SK-N-SH treated with all-trans-retinoic acid at 6 μM for 48 hours (cell line): ENCODE measurements at regions not wholly inside any gene's neighbourhood (a gene's known extent, or its start where the extent isn't known, plus 50 kb on each side); places are given as distances from the start of the nearest gene placed in this dataset.

Experiments used
- ATAC-seq: fragments of 200-7000 bp; cut with Tn5 transposase; 3 replicates; pipeline ENCODE4 v1.9.1; 2020; ENCODE audit warnings: mild to moderate bottlenecking, moderate library complexity
- ARNTL ChIP-seq: fragments of 450-650 bp; formaldehyde crosslinking; IDR thresholded peaks from 2 replicates; pipeline ENCODE4 v1.5.0; 2020; ENCODE audit warnings: low read depth, mild to moderate bottlenecking, moderate library complexity, borderline replicate concordance
- BACH2 ChIP-seq: fragments of 250-450 bp; sonication (Bioruptor Pico); IDR thresholded peaks from 2 replicates; pipeline ENCODE4 v1.9.0; 2021; ENCODE audit warnings: mild to moderate bottlenecking, borderline replicate concordance
- CREB5 ChIP-seq: fragments of 250-450 bp; sonication (Bioruptor Pico); IDR thresholded peaks from 2 replicates; pipeline ENCODE4 v1.5.1; 2020; ENCODE audit warnings: low read depth, mild to moderate bottlenecking, moderate library complexity
- CSDC2 ChIP-seq: fragments of 250-450 bp; sonication (Bioruptor Pico); IDR thresholded peaks from 2 replicates; pipeline ENCODE4 v1.5.0; 2020; ENCODE audit warnings: mild to moderate bottlenecking, moderate library complexity
- ESRRG ChIP-seq: fragments of 250-450 bp; sonication (Bioruptor Pico); IDR thresholded peaks from 2 replicates; pipeline ENCODE4 v1.6.1; 2021; ENCODE audit warnings: mild to moderate bottlenecking
- GLIS3 ChIP-seq: fragments of 250-450 bp; sonication (Bioruptor Pico); IDR thresholded peaks from 2 replicates; pipeline ENCODE4 v1.5.0; 2020; ENCODE audit warnings: mild to moderate bottlenecking, moderate library complexity
- ISL1 ChIP-seq: fragments of 250-450 bp; sonication (Bioruptor Pico); IDR thresholded peaks from 2 replicates; pipeline ENCODE4 v2.1.2; 2022; ENCODE audit warnings: mild to moderate bottlenecking, moderate library complexity
- OSR1 ChIP-seq: fragments of 250-450 bp; sonication (Bioruptor Pico); IDR thresholded peaks from 2 replicates; pipeline ENCODE4 v1.8.0; 2022; ENCODE audit warnings: moderate library complexity, mild to moderate bottlenecking, inconsistent platforms
- PATZ1 ChIP-seq: fragments of 250-450 bp; sonication (Bioruptor Pico); IDR thresholded peaks from 2 replicates; pipeline ENCODE4 v1.8.0; 2020; ENCODE audit warnings: mild to moderate bottlenecking, moderate library complexity, borderline replicate concordance
- POU6F1 ChIP-seq: fragments of 250-450 bp; sonication (Bioruptor Pico); IDR thresholded peaks from 2 replicates; pipeline ENCODE4 v1.8.0; 2021; ENCODE audit warnings: low read depth, mild to moderate bottlenecking, moderate library complexity, borderline replicate concordance
- RARB ChIP-seq: fragments of 250-450 bp; sonication (Bioruptor Pico); IDR thresholded peaks from 2 replicates; pipeline ENCODE4 v1.8.0; 2021; ENCODE audit warnings: mild to moderate bottlenecking, moderate library complexity
- SNAI2 ChIP-seq: fragments of 250-450 bp; sonication (Bioruptor Pico); IDR thresholded peaks from 2 replicates; pipeline ENCODE4 v1.5.0; 2020; ENCODE audit warnings: mild to moderate bottlenecking, moderate library complexity
- TCF4 ChIP-seq: fragments of 250-450 bp; sonication (Bioruptor Pico); IDR thresholded peaks from 2 replicates; pipeline ENCODE4 v1.8.0; 2021; ENCODE audit warnings: mild to moderate bottlenecking, moderate library complexity, borderline replicate concordance
- TOX ChIP-seq: fragments of 250-450 bp; sonication (Bioruptor Pico); IDR thresholded peaks from 2 replicates; pipeline ENCODE4 v1.8.0; 2021; ENCODE audit warnings: mild to moderate bottlenecking, moderate library complexity, borderline replicate concordance
- TSHZ2 ChIP-seq: fragments of 250-450 bp; sonication (Bioruptor Pico); IDR thresholded peaks from 2 replicates; pipeline ENCODE4 v1.5.0; 2020; ENCODE audit warnings: mild to moderate bottlenecking, moderate library complexity
- ZC3H10 ChIP-seq: fragments of 250-450 bp; sonication (Bioruptor Pico); IDR thresholded peaks from 2 replicates; pipeline ENCODE4 v1.5.1; 2021; ENCODE audit warnings: mild to moderate bottlenecking, moderate library complexity
- ZFP30 ChIP-seq: fragments of 450-650 bp; formaldehyde crosslinking; IDR thresholded peaks from 2 replicates; pipeline ENCODE4 v1.5.0; 2022; ENCODE audit warnings: mild to moderate bottlenecking, moderate library complexity
- ZNF565 ChIP-seq: fragments of 450-650 bp; formaldehyde crosslinking; conservative IDR thresholded peaks from 2 replicates; pipeline ENCODE4 v1.5.0; 2020; ENCODE audit warnings: low read depth, mild to moderate bottlenecking, moderate library complexity
- ZNF70 ChIP-seq: fragments of 450-650 bp; formaldehyde crosslinking; IDR thresholded peaks from 2 replicates; pipeline ENCODE4 v1.5.0; 2020; ENCODE audit warnings: mild to moderate bottlenecking, moderate library complexity
- ZNF8 ChIP-seq: fragments of 450-650 bp; formaldehyde crosslinking; IDR thresholded peaks from 2 replicates; pipeline ENCODE4 v1.5.0; 2020; ENCODE audit warnings: mild to moderate bottlenecking, moderate library complexity

GRCh38 chr4:185966997-185967775, 101.8 kb upstream of the TLR3 start:
- TF ChIP-seq ZNF70 (CRISPR knock-in tag) (no peak), ISL1 (CRISPR knock-in tag) (no peak), ZC3H10 (CRISPR knock-in tag) (no peak), ZNF8 (CRISPR knock-in tag) (no peak), TSHZ2 (CRISPR knock-in tag) (no peak), BACH2 (CRISPR knock-in tag) (no peak), RARB (CRISPR knock-in tag) (no peak), POU6F1 (CRISPR knock-in tag) (no peak), TOX (CRISPR knock-in tag) (no peak), ESRRG (CRISPR knock-in tag) (no peak), TCF4 (CRISPR knock-in tag) (no peak), ARNTL (CRISPR knock-in tag) (no peak), CSDC2 (CRISPR knock-in tag) (no peak)
- TF ChIP-seq, all 23 proteins: peak for 0
- no peak for ATAC-seq

- ATAC-seq, result no peak
- TF ChIP-seq POU6F1 (CRISPR knock-in tag) (no peak), ISL1 (CRISPR knock-in tag) (no peak), TSHZ2 (CRISPR knock-in tag) (no peak), CSDC2 (CRISPR knock-in tag) (no peak), TCF4 (CRISPR knock-in tag) (no peak), RARB (CRISPR knock-in tag) (no peak)
Observed at GRCh38 chr4:185969657-185970056, 99.3 kb upstream of the TLR3 start.

GRCh38 chr4:185987961-185988627, 80.9 kb upstream of the TLR3 start:
- no peak for ATAC-seq
- no peak for TF ChIP-seq CREB5 (CRISPR knock-in tag)
- TF ChIP-seq OSR1 (CRISPR knock-in tag), result no peak
- TF ChIP-seq PATZ1 (CRISPR knock-in tag), result no peak
- no peak for TF ChIP-seq RARB (CRISPR knock-in tag)
- no peak for TF ChIP-seq ESRRG (CRISPR knock-in tag)
- TF ChIP-seq SNAI2, result no peak
- no peak for TF ChIP-seq TOX (CRISPR knock-in tag)
- TF ChIP-seq ZFP30 (CRISPR knock-in tag), result no peak
- no peak for TF ChIP-seq ZC3H10 (CRISPR knock-in tag)
- no peak for TF ChIP-seq BACH2 (CRISPR knock-in tag)
- TF ChIP-seq TCF4 (CRISPR knock-in tag), result no peak
- no peak for TF ChIP-seq CSDC2 (CRISPR knock-in tag)
- no peak for TF ChIP-seq GLIS3 (CRISPR knock-in tag)
- no peak for TF ChIP-seq ZNF70 (CRISPR knock-in tag)
- TF ChIP-seq ZNF565 (CRISPR knock-in tag), result no peak
